Femur (tissue), 1 donor: ENCODE measurements at regions not wholly inside any gene's neighbourhood (a gene's known extent, or its start where the extent isn't known, plus 50 kb on each side); places are given as distances from the start of the nearest gene placed in this dataset.
"Not testable (repeated sequence)": the region's sequence is repeated elsewhere in the genome, so short reads cannot be mapped to it uniquely, and the experiment has no call there.

Experiments
- DNase-seq: peaks from one replicate; pipeline ENCODE4 v3.0.0-alpha.2; 2017

GRCh38 chr12:90683871-90684270 lies 271.1 kb downstream of the CCER1 start:
- no peak for DNase-seq

GRCh38 chr12:90682398-90682797 lies 272.6 kb downstream of the CCER1 start:
- DNase-seq, result no peak

- no peak for DNase-seq
Measured at GRCh38 chr12:90679674-90680073, 275.3 kb downstream of the CCER1 start.

GRCh38 chr12:90677552-90677951 lies 277.4 kb downstream of the CCER1 start:
- DNase-seq, result no peak

- no peak for DNase-seq
Measured at GRCh38 chr12:90677055-90677454, 277.9 kb downstream of the CCER1 start.

GRCh38 chr12:90675106-90675505 lies 279.9 kb downstream of the CCER1 start:
- no peak for DNase-seq

- DNase-seq, result no peak
Measured at GRCh38 chr12:90672081-90672480, 282.9 kb downstream of the CCER1 start.

- not testable (repeated sequence) for DNase-seq
Measured at GRCh38 chr12:90663949-90664348, 291.0 kb downstream of the CCER1 start.

GRCh38 chr12:90659060-90659459 lies 295.9 kb downstream of the CCER1 start:
- DNase-seq, result no peak

- no peak for DNase-seq
Measured at GRCh38 chr12:90653040-90653439, 301.9 kb downstream of the CCER1 start.

GRCh38 chr12:90652280-90652679 lies 302.7 kb downstream of the CCER1 start:
- no peak for DNase-seq

GRCh38 chr12:90645181-90645580 lies 309.8 kb downstream of the CCER1 start:
- no peak for DNase-seq

- no peak for DNase-seq
Measured at GRCh38 chr12:90631591-90632212, 323.3 kb downstream of the CCER1 start.

GRCh38 chr12:90630006-90630405 lies 325.0 kb downstream of the CCER1 start:
- DNase-seq, result no peak

GRCh38 chr12:90628213-90628612 lies 326.8 kb downstream of the CCER1 start:
- DNase-seq, result no peak

GRCh38 chr12:90627180-90627896 lies 327.6 kb downstream of the CCER1 start:
- no peak for DNase-seq

- DNase-seq, result no peak
Measured at GRCh38 chr12:90622431-90622830, 332.5 kb downstream of the CCER1 start.

GRCh38 chr12:90621927-90622326 lies 333.0 kb downstream of the CCER1 start:
- no peak for DNase-seq

GRCh38 chr12:90619943-90620342 lies 335.0 kb downstream of the CCER1 start:
- DNase-seq, result no peak

- no peak for DNase-seq
Measured at GRCh38 chr12:90618586-90618985, 336.4 kb downstream of the CCER1 start.

GRCh38 chr12:90611891-90612290 lies 343.1 kb downstream of the CCER1 start:
- DNase-seq, result no peak

- no peak for DNase-seq
Measured at GRCh38 chr12:90611048-90611447, 343.9 kb downstream of the CCER1 start.

GRCh38 chr12:90593596-90594295 lies 361.2 kb downstream of the CCER1 start:
- DNase-seq, result no peak

GRCh38 chr12:90589956-90590355 lies 365.0 kb downstream of the CCER1 start:
- no peak for DNase-seq
